CD4-positive, alpha-beta T cell treated with Interleukin-6 at 100 ng/mL for 8 hours (primary cell): ENCODE measurements at regions not wholly inside any gene's neighbourhood (a gene's known extent, or its start where the extent isn't known, plus 50 kb on each side); places are given as distances from the start of the nearest gene placed in this dataset.
"Not testable (repeated sequence)": the region's sequence is repeated elsewhere in the genome, so short reads cannot be mapped to it uniquely, and the experiment has no call there.

ENCODE experiments used
- DNase-seq: peaks from one replicate; pipeline ENCODE4 v3.0.0-alpha.2; 2020; ENCODE audit warnings: mixed read lengths, low spot score

- DNase-seq, result no peak
Measured at GRCh38 chr9:75775966-75776691, 114.3 kb upstream of the PCSK5 start.

- no peak for DNase-seq
Measured at GRCh38 chr9:75780185-75780584, 110.3 kb upstream of the PCSK5 start.

GRCh38 chr9:75788006-75788634, 102.4 kb upstream of the PCSK5 start:
- DNase-seq, result no peak

DNA sequence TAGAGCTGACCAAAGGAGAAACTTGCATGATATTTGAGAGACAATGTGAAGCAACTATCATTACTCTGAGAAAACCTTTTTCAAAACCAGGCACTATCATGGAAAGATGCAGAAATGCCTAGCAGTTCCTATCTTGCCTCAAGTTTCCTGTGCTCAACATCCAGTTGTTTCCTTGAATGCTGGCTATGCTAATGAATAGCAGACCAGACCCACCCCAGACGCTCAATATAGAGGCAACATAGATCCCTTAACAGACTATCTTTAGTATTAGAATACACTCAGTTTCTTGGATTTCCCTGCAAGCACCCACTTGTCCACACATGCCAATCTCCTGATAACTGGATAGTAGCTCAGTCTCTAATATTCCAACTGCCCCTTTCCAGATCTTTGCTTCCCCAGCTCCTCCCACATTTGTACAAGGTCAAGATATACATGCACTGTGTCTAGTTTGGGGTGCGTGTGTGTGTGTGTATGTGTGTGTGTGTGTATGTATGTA, 93.3 kb upstream of the PCSK5 start:
- no peak for DNase-seq

- DNase-seq, result no peak
Measured at GRCh38 chr9:75798505-75798904, 92.0 kb upstream of the PCSK5 start.

DNA sequence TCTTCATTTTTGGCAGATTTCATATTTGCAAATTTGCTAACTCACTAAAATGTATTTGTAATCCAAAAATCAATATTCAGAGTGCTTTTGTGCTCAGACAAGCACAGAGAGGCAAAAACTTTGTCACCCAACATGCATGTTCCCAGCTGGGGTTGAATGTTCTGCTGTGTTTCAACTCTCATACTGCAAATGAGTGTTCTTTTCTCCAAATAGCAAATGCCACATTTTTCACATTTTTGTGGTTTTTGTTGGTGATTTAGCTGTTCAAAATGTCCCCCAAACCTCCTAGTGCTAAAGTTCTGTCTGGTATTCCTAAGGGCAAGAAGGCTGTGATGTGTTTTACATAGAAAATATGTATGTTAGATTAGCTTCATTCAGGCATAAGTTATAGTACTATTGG, 87.3 kb upstream of the PCSK5 start:
- DNase-seq, result no peak

- DNase-seq, result no peak
Measured at GRCh38 chr9:75810063-75810462, 80.4 kb upstream of the PCSK5 start.

- no peak for DNase-seq
Measured at GRCh38 chr9:75811692-75812091, 78.8 kb upstream of the PCSK5 start.

GRCh38 chr9:75812141-75812540, 78.3 kb upstream of the PCSK5 start:
- no peak for DNase-seq

DNA sequence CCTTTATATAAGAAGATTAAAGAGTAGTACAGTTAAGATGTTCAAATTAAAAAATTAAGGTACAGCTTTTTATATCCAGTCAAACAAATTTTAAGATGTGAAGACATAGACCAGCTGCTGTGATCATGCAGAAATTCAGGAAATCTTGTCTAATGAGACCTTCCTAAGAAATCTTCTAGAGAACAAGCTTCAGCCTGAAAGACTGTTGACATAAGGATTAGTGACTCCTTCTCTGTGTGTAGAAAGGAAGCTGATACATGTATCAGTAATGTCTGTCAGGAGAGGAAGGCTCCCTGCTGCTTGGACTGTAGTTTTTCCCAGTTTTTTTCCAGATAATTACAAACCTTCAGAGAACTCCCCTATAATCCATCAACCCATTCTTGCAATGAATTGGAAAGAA, 75.8 kb upstream of the PCSK5 start:
- DNase-seq, result no peak

DNA sequence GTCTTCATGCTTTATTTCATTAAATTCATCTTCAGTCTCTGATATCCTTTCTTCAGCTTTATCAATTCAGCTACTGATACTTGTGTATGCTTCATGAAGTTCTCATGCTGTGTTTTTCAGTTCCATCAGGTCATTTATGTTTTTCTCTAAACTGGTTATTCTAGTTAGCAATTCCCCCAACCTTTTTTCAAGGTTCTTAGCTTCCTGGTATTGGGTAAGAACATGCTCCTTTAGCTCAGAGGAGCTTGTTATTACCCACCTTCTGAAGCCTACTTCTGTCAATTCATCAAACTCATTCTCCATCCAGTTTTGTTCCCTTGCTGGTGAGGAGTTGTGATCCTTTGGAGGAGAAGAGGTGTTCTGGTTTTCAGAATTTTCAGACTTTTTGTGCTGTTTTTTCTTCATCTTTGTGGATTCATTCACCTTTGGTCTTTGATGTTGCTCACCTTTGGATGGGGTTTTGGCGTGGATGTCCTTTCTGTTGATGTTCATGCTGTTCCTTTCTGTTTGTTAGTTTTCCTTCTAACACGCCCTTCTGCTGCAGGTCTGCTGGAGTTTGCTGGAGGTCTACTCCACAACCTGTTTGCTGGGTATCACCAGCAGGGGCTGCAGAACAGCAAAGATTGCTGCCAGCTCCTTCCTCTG, 69.9 kb upstream of the PCSK5 start:
- DNase-seq, result not testable (repeated sequence)

GRCh38 chr9:75823151-75823550, 67.3 kb upstream of the PCSK5 start:
- DNase-seq, result no peak

DNA sequence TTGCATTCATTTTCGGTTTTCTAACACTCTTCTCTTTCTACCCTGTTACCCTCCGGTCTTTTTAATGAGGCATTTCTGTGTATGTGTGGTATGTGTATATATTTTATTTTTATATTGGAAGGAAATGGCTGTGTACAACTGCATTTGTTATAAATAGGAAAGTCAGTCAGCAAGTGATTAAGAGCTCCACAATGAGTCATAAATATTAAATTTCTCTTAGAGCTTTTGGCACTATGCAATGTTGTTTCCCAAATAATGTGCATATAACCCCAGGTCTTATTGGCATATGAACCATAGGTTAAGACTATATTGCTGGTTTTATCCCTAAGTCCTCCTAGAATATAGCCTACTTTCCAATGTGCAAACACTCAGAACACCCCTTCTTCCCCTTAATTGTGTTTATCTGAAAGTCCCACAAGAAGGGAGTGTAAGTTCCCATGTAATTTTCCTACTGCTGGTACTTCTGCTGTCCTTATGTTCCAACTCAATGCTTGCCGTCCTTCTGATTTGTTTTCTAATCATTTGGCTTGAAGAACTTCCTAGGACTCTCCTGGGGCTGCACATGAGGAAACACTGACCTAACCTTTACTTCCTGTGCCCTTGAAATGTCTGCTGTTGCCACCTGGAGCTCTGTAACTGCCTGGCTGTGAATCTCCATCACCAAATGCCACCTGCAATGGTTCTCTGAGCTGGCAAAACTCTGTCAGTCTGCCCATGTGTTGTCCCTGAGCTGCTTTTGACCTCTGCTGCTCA, 65.5 kb upstream of the PCSK5 start:
- no peak for DNase-seq

GRCh38 chr9:75826314-75826713, 64.2 kb upstream of the PCSK5 start:
- no peak for DNase-seq

- DNase-seq, result no peak
Measured at GRCh38 chr9:75830303-75830702, 60.2 kb upstream of the PCSK5 start.

DNA sequence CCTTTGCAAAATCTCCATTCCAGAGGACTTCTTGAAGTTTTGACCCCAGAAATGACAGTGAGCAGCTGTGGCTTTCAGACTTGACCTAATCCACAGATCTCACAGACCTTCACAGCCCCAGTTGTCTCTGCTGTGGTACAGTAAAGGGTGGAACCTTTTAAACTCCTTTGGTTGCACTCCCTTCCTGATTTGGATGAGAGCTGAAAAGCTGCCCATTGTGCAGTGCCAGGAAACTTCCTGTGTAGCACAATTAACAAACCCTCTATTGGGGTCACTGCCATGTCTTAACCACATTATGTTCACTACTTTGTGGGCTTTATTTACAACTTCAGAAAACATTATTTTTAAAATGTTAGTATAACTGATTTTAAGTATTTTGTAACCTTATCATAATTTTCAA, 56.7 kb upstream of the PCSK5 start:
- no peak for DNase-seq

- no peak for DNase-seq
Measured at GRCh38 chr9:75834878-75835277, 55.6 kb upstream of the PCSK5 start.
